GM18907 (cell line): ENCODE measurements at regions not wholly inside any gene's neighbourhood (a gene's known extent, or its start where the extent isn't known, plus 50 kb on each side); places are given as distances from the start of the nearest gene placed in this dataset.
A peak's percentile ranks its signal among the peaks of the same experiment; 100 is the strongest.
"Not testable (repeated sequence)": the region's sequence is repeated elsewhere in the genome, so short reads cannot be mapped to it uniquely, and the experiment has no call there.

Experiments used
- ATAC-seq: cut with Tn5 transposase; IDR thresholded peaks from one replicate; pipeline ENCODE4 v1.9.1; 2021; ENCODE audit warnings: mild to moderate bottlenecking, moderate library complexity; ENCODE audit not compliant: unreplicated experiment

GRCh38 chr7:28900311-28900710, 57.8 kb downstream of the TRIL start:
- no peak for ATAC-seq

- ATAC-seq: no peak
Observed at GRCh38 chr7:28893888-28894287, 64.2 kb downstream of the TRIL start.

- ATAC-seq: not testable (repeated sequence)
Observed at GRCh38 chr7:28891876-28892234, 66.3 kb downstream of the TRIL start.

- peak; percentile 52 for ATAC-seq
Observed at GRCh38 chr7:28891192-28891875, 66.8 kb downstream of the TRIL start.

GRCh38 chr7:28890137-28890536, 68.0 kb downstream of the TRIL start:
- ATAC-seq: peak; percentile 71

GRCh38 chr7:28889290-28889689, 68.8 kb downstream of the TRIL start:
- no peak for ATAC-seq

GRCh38 chr7:28885771-28886170, 72.4 kb downstream of the TRIL start:
- ATAC-seq: no peak

- no peak for ATAC-seq
Observed at GRCh38 chr7:28882869-28883470, 75.2 kb downstream of the TRIL start.

GRCh38 chr7:28879105-28879504, 79.0 kb downstream of the TRIL start:
- no peak for ATAC-seq

GRCh38 chr7:28878481-28878880, 79.6 kb downstream of the TRIL start:
- no peak for ATAC-seq
